ENCODE measurements at regions not wholly inside any gene's neighbourhood (a gene's known extent, or its start where the extent isn't known, plus 50 kb on each side); places are given as distances from the start of the nearest gene placed in this dataset.

- intact Hi-C loops (cut with micrococcal nuclease; ENCODE audit: unreplicated experiment) = no loop called here
- POLR2A ChIA-PET (ENCODE audit: unreplicated experiment) = no interaction called here
- Histone ChIP-seq H3K4me2 (no peak overlapping the region), H3K27ac (no peak overlapping the region), H3K4me1 (replicated peaks; ENCODE audit: insufficient read depth) (no peaks in the 10 kb centered on the region), H3K27me3 (ENCODE audit: insufficient read depth, low read depth) (no peaks in the 10 kb centered on the region), H3K79me2 (ENCODE audit: low read depth) (no peaks in the 10 kb centered on the region), H2AFZ (no peak overlapping the region), H3K36me3 (ENCODE audit: low read depth) (no peaks in the 10 kb centered on the region), H3K9me3 (ENCODE audit: insufficient read depth, low read depth) (no peaks in the 10 kb centered on the region), H3K9me2 (ENCODE audit: insufficient read depth) (no peaks in the 10 kb centered on the region), H3K4me3 (no peak overlapping the region), H3F3A (ENCODE audit: insufficient read depth, low read depth) (no peaks in the 10 kb centered on the region), H4K20me1 (ENCODE audit: insufficient read depth) (no peaks in the 10 kb centered on the region)
- no peak for DNase-seq
- TF ChIP-seq EZH2 (IDR thresholded peaks at IDR 0.05; ENCODE audit: low read depth) (no peak), CTCF (conservative IDR thresholded peaks at IDR 0.05) (no peak)
- CTCF ChIA-PET = no interaction called here
- no TSS peak for BruUV-seq (replicated peaks)
These were observed 395.0 kb downstream of the DTHD1 start for GRCh38 chr4:36676139-36677050.

DNA sequence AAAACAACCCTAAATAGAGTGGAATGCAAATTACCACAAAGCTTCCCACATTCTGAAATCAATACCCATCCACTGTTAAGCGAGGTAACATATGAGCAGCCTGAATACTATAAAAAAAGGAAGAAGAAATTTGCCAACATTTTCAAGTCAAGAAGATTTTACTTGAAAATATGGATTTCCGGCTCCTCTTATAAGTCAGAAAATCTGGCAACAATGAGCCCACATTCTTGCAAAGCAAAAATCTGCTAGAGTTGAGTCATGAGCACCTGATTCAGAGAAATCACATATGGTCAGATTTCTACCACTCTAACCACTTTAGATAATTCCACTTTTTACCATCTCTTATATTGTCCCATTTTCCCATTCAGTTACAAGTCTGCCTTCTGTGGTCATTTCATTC, 395.7 kb downstream of the DTHD1 start:
- Histone ChIP-seq H3K9me3 (ENCODE audit: insufficient read depth, low read depth) (no peaks in the 10 kb centered on the region), H3K4me2 (no peak overlapping the region), H3F3A (ENCODE audit: insufficient read depth, low read depth) (no peaks in the 10 kb centered on the region), H3K36me3 (ENCODE audit: low read depth) (no peaks in the 10 kb centered on the region), H3K4me1 (replicated peaks; ENCODE audit: insufficient read depth) (no peaks in the 10 kb centered on the region), H2AFZ (no peak overlapping the region), H3K27ac (no peak overlapping the region), H4K20me1 (ENCODE audit: insufficient read depth) (no peaks in the 10 kb centered on the region), H3K4me3 (no peak overlapping the region), H3K27me3 (ENCODE audit: insufficient read depth, low read depth) (no peaks in the 10 kb centered on the region), H3K9me2 (ENCODE audit: insufficient read depth) (no peaks in the 10 kb centered on the region), H3K79me2 (ENCODE audit: low read depth) (no peaks in the 10 kb centered on the region)
- ChIA-PET POLR2A (ENCODE audit: unreplicated experiment) (no interaction called here), CTCF (no interaction called here)
- no peak for DNase-seq
- BruUV-seq (replicated peaks) = no TSS peak
- TF ChIP-seq EZH2 (IDR thresholded peaks at IDR 0.05; ENCODE audit: low read depth) (no peak), CTCF (conservative IDR thresholded peaks at IDR 0.05) (no peak)
- intact Hi-C loops (cut with micrococcal nuclease; ENCODE audit: unreplicated experiment) = no loop called here

DNA sequence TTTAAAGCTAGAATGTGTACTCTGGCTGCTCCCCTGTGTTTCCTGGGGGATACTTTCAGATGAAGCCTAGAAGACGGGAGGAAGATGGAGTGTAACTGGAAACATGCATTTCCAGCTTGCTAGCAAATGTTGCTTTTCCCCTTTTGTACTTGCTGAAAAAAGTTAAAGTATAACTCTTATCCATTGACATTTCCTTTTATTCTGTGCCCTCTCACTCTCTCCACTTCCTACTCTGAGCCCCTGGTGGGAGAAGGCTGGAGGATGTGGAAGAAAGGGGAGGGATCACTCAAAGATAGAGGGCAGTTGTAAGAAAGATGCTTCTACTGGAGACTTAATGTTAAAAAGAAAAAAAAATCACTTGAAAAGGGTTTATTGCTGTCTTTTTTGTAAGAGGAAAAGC, 396.5 kb downstream of the DTHD1 start:
- Histone ChIP-seq H3K4me2 (no peak overlapping the region), H3F3A (ENCODE audit: insufficient read depth, low read depth) (no peaks in the 10 kb centered on the region), H3K27me3 (ENCODE audit: insufficient read depth, low read depth) (no peaks in the 10 kb centered on the region), H3K9me2 (ENCODE audit: insufficient read depth) (no peaks in the 10 kb centered on the region), H3K9me3 (ENCODE audit: insufficient read depth, low read depth) (no peaks in the 10 kb centered on the region), H3K79me2 (ENCODE audit: low read depth) (no peaks in the 10 kb centered on the region), H3K4me3 (no peak overlapping the region), H4K20me1 (ENCODE audit: insufficient read depth) (no peaks in the 10 kb centered on the region), H2AFZ (no peak overlapping the region), H3K27ac (no peak overlapping the region), H3K36me3 (ENCODE audit: low read depth) (no peaks in the 10 kb centered on the region), H3K4me1 (replicated peaks; ENCODE audit: insufficient read depth) (no peaks in the 10 kb centered on the region)
- DNase-seq = no peak
- CTCF ChIA-PET = no interaction called here
- BruUV-seq (replicated peaks) = no TSS peak
- intact Hi-C loops (cut with micrococcal nuclease; ENCODE audit: unreplicated experiment) = no loop called here
- TF ChIP-seq CTCF (conservative IDR thresholded peaks at IDR 0.05) (no peak), EZH2 (IDR thresholded peaks at IDR 0.05; ENCODE audit: low read depth) (no peak)
- POLR2A ChIA-PET (ENCODE audit: unreplicated experiment) = no interaction called here

All from PC-9 (cell line).